Heart left ventricle (tissue), 16 donors: ENCODE measurements at regions not wholly inside any gene's neighbourhood (a gene's known extent, or its start where the extent isn't known, plus 50 kb on each side); places are given as distances from the start of the nearest gene placed in this dataset.
"Not testable (repeated sequence)": the region's sequence is repeated elsewhere in the genome, so short reads cannot be mapped to it uniquely, and the experiment has no call there.

Experiments used
- ATAC-seq, 4 donors: fragments of 200-7000 bp; cut with Tn5 transposase; one replicate each; pipeline ENCODE4 v1.9.1; 2020 to 2022; ENCODE audit warnings: moderate library complexity in 4 of 4, mild to moderate bottlenecking in 3 of 4, moderate number of reproducible peaks in 1 of 4
- DNase-seq, 5 donors: peaks; one replicate each; pipeline ENCODE4 v3.0.0-alpha.2; 2020
- H3K27ac ChIP-seq, 12 donors: fragments of 200-600 bp; sonication (generic) in 4 of 12; one replicate each; pipeline versions ENCODE4 v1.5.0 to v1.8.0; 2016 to 2022; ENCODE audit warnings: mild to moderate bottlenecking in 2 of 12
- H3K27me3 ChIP-seq, 9 donors: fragments of 200-600 bp; sonication (generic) in 2 of 9; one replicate each; pipeline versions ENCODE4 v1.5.1 to v1.8.0; 2016 to 2022; ENCODE audit warnings: mild to moderate bottlenecking in 3 of 9
- H3K36me3 ChIP-seq, 9 donors: fragments of 200-600 bp; sonication (generic) in 2 of 9; one replicate each; pipeline versions ENCODE4 v1.5.0 to v1.8.0; 2018 to 2022; ENCODE audit warnings: mild to moderate bottlenecking in 2 of 9
- H3K4me1 ChIP-seq, 12 donors: fragments of 200-600 bp; sonication (generic) in 4 of 12; one replicate each; pipeline versions ENCODE4 v1.5.0 to v1.8.0; 2016 to 2022; ENCODE audit warnings: mild to moderate bottlenecking in 3 of 12
- H3K4me3 ChIP-seq, 12 donors: fragments of 200-600 bp; sonication (generic) in 4 of 12; one replicate each; pipeline versions ENCODE4 v1.5.0 to v1.8.0; 2017 to 2022; ENCODE audit warnings: mild to moderate bottlenecking in 9 of 12, moderate library complexity in 4 of 12
- H3K9me3 ChIP-seq, 12 donors: fragments of 200-600 bp; sonication (generic) in 4 of 12; one replicate each; pipeline versions ENCODE4 v1.5.0 to v1.8.0; 2016 to 2022; ENCODE audit warnings: mild to moderate bottlenecking in 1 of 12
- CTCF ChIP-seq, 12 donors: fragments of 200-600 bp; sonication (generic) in 4 of 12; IDR thresholded peaks; one replicate each; pipeline versions ENCODE4 v1.5.0 to v1.8.0; 2018 to 2022; ENCODE audit warnings: antibody characterized with exemption in 12 of 12, mild to moderate bottlenecking in 5 of 12
- POLR2A ChIP-seq, 2 donors: fragments of 450-650 bp; IDR thresholded peaks; one replicate each; pipeline ENCODE4 v1.6.1; 2017; ENCODE audit warnings: antibody characterized with exemption in 2 of 2, mild to moderate bottlenecking in 2 of 2, moderate library complexity in 2 of 2
- WGBS, 4 donors: extraction: QIAGEN DNeasy Blood & Tissue Kit in 2 of 4; methylation state at CpG; one replicate each; pipeline versions ENCODE4 v1.1.5 to v1.1.7; 2013 to 2018; 5-methylcytosine and 5-hydroxymethylcytosine counted together
- intact Hi-C, 10 donors: fragments of 100-400 bp; cut with DNase I; formaldehyde crosslinking; loops; one replicate each; pipeline versions ENCODE4 v1.11.1 to v1.14.2; 2022
- donor health status: ischemic (EF 13 %, LVEDD 7.1; RV severe dilation, severe dysfunction).
- donor health status: healthy with polysubstance abuse.
- donor health status: DM: no; HTN: yes; CAD: no.
- donor health status: DM: no; HTN: no; CAD: no.
- donor health status: ischemic (EF 25% LVEDD 6.9; RV normal size, moderate dysfunction).
- donor health status: ischemic (EF 25% LVEDD 5.7; RV mildly dilated, moderate dysfunction).
- donor health status: healthy.
- donor health status: DM: yes; HTN: yes; CAD: no.
- donor health status: ischemic (EF 35%, LVEDD 5.7; RV mildly dilated, moderate dysfunction).
- donor health status: nonischemic (EF 11% LVEDD 7.7; RV severe dilation, severe dysfunction).
- donor health status: DM: yes; HTN: yes; CAD: no.
- donor health status: PGD.
- donor health status: ischemic (EF 29% LVEDD 5.4; RV normal size, mild dysfunction).
- donor health status: nonischemic (EF 23%, LVEDD 6.1; RV moderate dilation, normal function).

GRCh38 chr6:87755708-87756671, 54.0 kb upstream of the AKIRIN2 start:
- no peak overlapping the region for H3K4me3 ChIP-seq
- intact Hi-C loops = no loop called here
- H3K36me3 ChIP-seq = no peaks in the 10 kb centered on the region
- WGBS, 4 donors = 45 to 52% (median 49%) methylated on average over 7 of the region's 7 CpGs
- H3K27ac ChIP-seq = peak overlapping the region in 1 of 12 donors; percentile 0
- H3K9me3 ChIP-seq = no peaks in the 10 kb centered on the region
- no peaks in the 10 kb centered on the region for H3K27me3 ChIP-seq
- TF ChIP-seq CTCF (IDR thresholded peaks at IDR 0.05) (no peak), POLR2A (IDR thresholded peaks at IDR 0.05) (no peak)
- peak in 1 of 4 donors; percentile 36 for ATAC-seq
- H3K4me1 ChIP-seq = peaks cover 0 to 30% (median 0%) of the 10 kb centered on the region in 12 donors
- no peak for DNase-seq

GRCh38 chr6:87754828-87755227, 52.8 kb upstream of the AKIRIN2 start:
- no peaks in the 10 kb centered on the region for H3K27me3 ChIP-seq
- H3K4me1 ChIP-seq = peaks cover 0 to 29% (median 0%) of the 10 kb centered on the region in 12 donors
- WGBS, 4 donors = 75 to 85% (median 81%) methylated on average over 1 of the region's 1 CpG
- no peak overlapping the region for H3K27ac ChIP-seq
- no peak overlapping the region for H3K4me3 ChIP-seq
- intact Hi-C loops = no loop called here
- ATAC-seq = no peak
- no peak for DNase-seq
- no peaks in the 10 kb centered on the region for H3K9me3 ChIP-seq
- no peaks in the 10 kb centered on the region for H3K36me3 ChIP-seq
- TF ChIP-seq POLR2A (IDR thresholded peaks at IDR 0.05) (no peak), CTCF (IDR thresholded peaks at IDR 0.05) (no peak)

- ATAC-seq (no peak), DNase-seq (no peak)
- 54 to 62% (median 59%) methylated on average over 4 of the region's 4 CpGs for WGBS, 4 donors
- H3K4me3 ChIP-seq = no peak overlapping the region
- TF ChIP-seq CTCF (IDR thresholded peaks at IDR 0.05) (no peak), POLR2A (IDR thresholded peaks at IDR 0.05) (no peak)
- H3K9me3 ChIP-seq = no peaks in the 10 kb centered on the region
- no peaks in the 10 kb centered on the region for H3K27me3 ChIP-seq
- intact Hi-C loops = no loop called here
- H3K4me1 ChIP-seq = peaks cover 0 to 25% (median 0%) of the 10 kb centered on the region in 12 donors
- no peak overlapping the region for H3K27ac ChIP-seq
- H3K36me3 ChIP-seq = no peaks in the 10 kb centered on the region
Observed at GRCh38 chr6:87753131-87753685, 51.2 kb upstream of the AKIRIN2 start.

GRCh38 chr6:87752503-87752902, 50.5 kb upstream of the AKIRIN2 start:
- intact Hi-C loops, ATAC-seq, DNase-seq: not testable (repeated sequence)

More at GRCh38 chr6:87752503-87752902, 50.5 kb upstream of the AKIRIN2 start:
- H3K27ac ChIP-seq, H3K36me3 ChIP-seq, H3K4me3 ChIP-seq, H3K27me3 ChIP-seq, H3K9me3 ChIP-seq: not testable (repeated sequence)
- WGBS, 4 donors = 92 to 94% (median 93%) methylated on average over 11 of the region's 11 CpGs
- peaks cover 0 to 18% (median 0%) of the 10 kb centered on the region in 12 donors for H3K4me1 ChIP-seq
